CD4-positive, alpha-beta T cell treated with Interleukin-4 for 1 hour (primary cell): ENCODE measurements at regions not wholly inside any gene's neighbourhood (a gene's known extent, or its start where the extent isn't known, plus 50 kb on each side); places are given as distances from the start of the nearest gene placed in this dataset.

Experiments
- DNase-seq, 2 donors: peaks; one replicate each; pipeline ENCODE4 v3.0.0-alpha.2; 2020 to 2022

- DNase-seq, result no peak
Measured at GRCh38 chr21:38709876-38710275, 95.9 kb upstream of the ETS2 start.

GRCh38 chr21:38712071-38712470, 93.7 kb upstream of the ETS2 start:
- DNase-seq, result no peak

- no peak for DNase-seq
Measured at GRCh38 chr21:38712664-38713063, 93.1 kb upstream of the ETS2 start.

- no peak for DNase-seq
Measured at GRCh38 chr21:38714039-38714817, 91.5 kb upstream of the ETS2 start.

GRCh38 chr21:38714999-38715398, 90.7 kb upstream of the ETS2 start:
- DNase-seq, result no peak

GRCh38 chr21:38716088-38716487, 89.6 kb upstream of the ETS2 start:
- DNase-seq, result no peak

GRCh38 chr21:38716942-38717341, 88.8 kb upstream of the ETS2 start:
- no peak for DNase-seq

GRCh38 chr21:38718481-38718880, 87.2 kb upstream of the ETS2 start:
- no peak for DNase-seq

- DNase-seq, result no peak
Measured at GRCh38 chr21:38720074-38720473, 85.7 kb upstream of the ETS2 start.

- DNase-seq, result no peak
Measured at GRCh38 chr21:38721055-38721454, 84.7 kb upstream of the ETS2 start.

- no peak for DNase-seq
Measured at GRCh38 chr21:38721958-38722357, 83.8 kb upstream of the ETS2 start.

- no peak for DNase-seq
Measured at GRCh38 chr21:38725196-38726157, 80.3 kb upstream of the ETS2 start.

GRCh38 chr21:38726482-38726881, 79.2 kb upstream of the ETS2 start:
- DNase-seq, result no peak

- DNase-seq, result no peak
Measured at GRCh38 chr21:38729291-38729690, 76.4 kb upstream of the ETS2 start.

- DNase-seq, result no peak
Measured at GRCh38 chr21:38729754-38730379, 75.9 kb upstream of the ETS2 start.

- DNase-seq, result peak; percentile 64 to 69
Measured at GRCh38 chr21:38733972-38734546, 71.7 kb upstream of the ETS2 start.

GRCh38 chr21:38734646-38735365, 70.9 kb upstream of the ETS2 start:
- DNase-seq, result no peak

- no peak for DNase-seq
Measured at GRCh38 chr21:38735626-38736206, 70.0 kb upstream of the ETS2 start.

GRCh38 chr21:38740090-38740489, 65.6 kb upstream of the ETS2 start:
- no peak for DNase-seq

- no peak for DNase-seq
Measured at GRCh38 chr21:38741092-38741949, 64.4 kb upstream of the ETS2 start.

GRCh38 chr21:38741950-38742256, 63.8 kb upstream of the ETS2 start:
- no peak for DNase-seq
